Caco-2 (cell line): ENCODE measurements at regions not wholly inside any gene's neighbourhood (a gene's known extent, or its start where the extent isn't known, plus 50 kb on each side); places are given as distances from the start of the nearest gene placed in this dataset.

Source experiments
- BruUV-seq: library from RNA; stranded (reverse); fragments of 400-500 nt; replicated peaks from 2 replicates; lab custom pipeline; 2021; lab: Mats Ljungman, UMichigan
- CTCF ChIA-PET: fragments of 300-600 bp; sonication (Branson Sonifier 250); formaldehyde crosslinking; loops from one replicate; lab custom pipeline; 2022; ENCODE audit warnings: antibody characterized with exemption; lab: Charles Lee
- POLR2A ChIA-PET: fragments of 300-600 bp; sonication (Branson Sonifier 250); formaldehyde crosslinking; loops from one replicate; lab custom pipeline; 2022; ENCODE audit warnings: antibody characterized with exemption; lab: Charles Lee
- DNase-seq, 2 experiments: peaks; one replicate each; pipeline versions ENCODE4 v3.0.0 to v3.0.0-alpha.2; 2020 to 2022
- H3K27me3 ChIP-seq: replicated peaks from 2 replicates; pipeline ENCODE4 v1.6.0; 2011; ENCODE audit warnings: low read length; ENCODE audit not compliant: control insufficient read depth, insufficient read depth
- H3K36me3 ChIP-seq: 2 replicates; pipeline ENCODE4 v1.5.1; 2011; ENCODE audit warnings: low read length; ENCODE audit not compliant: control insufficient read depth, insufficient read depth
- H3K4me1 ChIP-seq: fragments of 250-450 bp; sonication (Bioruptor Pico); 2 replicates; pipeline ENCODE4 v1.5.1; 2020; ENCODE audit warnings: mild to moderate bottlenecking
- H3K4me3 ChIP-seq: 2 replicates; pipeline ENCODE4 v1.5.1; 2011; ENCODE audit warnings: low read depth, mild to moderate bottlenecking, control low read depth, low read length
- H3K9me3 ChIP-seq: fragments of 250-450 bp; sonication (Bioruptor Pico); 2 replicates; pipeline ENCODE4 v1.5.1; 2020; ENCODE audit warnings: mild to moderate bottlenecking, moderate library complexity
- H3K27ac Mint-ChIP-seq: one replicate; pipeline ENCODE4 v1.8.0; 2022; ENCODE audit warnings: mixed read lengths; ENCODE audit not compliant: unreplicated experiment
- H3K27me3 Mint-ChIP-seq: one replicate; pipeline ENCODE4 v1.8.0; 2022; ENCODE audit warnings: mixed read lengths; ENCODE audit not compliant: insufficient read depth, unreplicated experiment
- H3K36me3 Mint-ChIP-seq: one replicate; pipeline ENCODE4 v1.8.0; 2022; ENCODE audit warnings: mild to moderate bottlenecking, mixed read lengths; ENCODE audit not compliant: insufficient read depth, unreplicated experiment
- H3K4me1 Mint-ChIP-seq: one replicate; pipeline ENCODE4 v1.8.0; 2022; ENCODE audit warnings: low read depth, mixed read lengths; ENCODE audit not compliant: unreplicated experiment
- H3K4me3 Mint-ChIP-seq: one replicate; pipeline ENCODE4 v1.8.0; 2022; ENCODE audit warnings: mild to moderate bottlenecking, moderate library complexity, mixed read lengths; ENCODE audit not compliant: unreplicated experiment
- H3K9me3 Mint-ChIP-seq: one replicate; pipeline ENCODE4 v1.8.0; 2022; ENCODE audit warnings: mixed read lengths; ENCODE audit not compliant: unreplicated experiment
- CTCF ChIP-seq, 2 experiments: fragments of 200-600 bp in 1 of 2; IDR thresholded peaks; 1 replicate in 1 of 2; 2 replicates in 1 of 2; pipeline versions ENCODE4 v1.5.1 to v1.8.0; 2011 to 2022; ENCODE audit warnings: antibody characterized with exemption in 1 of 2, control low read depth in 1 of 2, inconsistent platforms in 1 of 2, low read depth in 1 of 2, low read length in 1 of 2, mild to moderate bottlenecking in 1 of 2, moderate library complexity in 1 of 2; ENCODE audit not compliant: insufficient read depth in 1 of 2, severe bottlenecking in 1 of 2, unreplicated experiment in 1 of 2
- intact Hi-C: fragments of 100-400 bp; cut with micrococcal nuclease; formaldehyde crosslinking; loops from one replicate; pipeline ENCODE4 v1.10.0; 2022; ENCODE audit not compliant: unreplicated experiment

- Mint-ChIP-seq H3K9me3 (peaks cover 9% of the 10 kb centered on the region), H3K27ac (no peak overlapping the region), H3K4me3 (no peak overlapping the region), H3K27me3 (peaks cover 3% of the 10 kb centered on the region), H3K4me1 (no peaks in the 10 kb centered on the region), H3K36me3 (no peaks in the 10 kb centered on the region)
- no peak overlapping the region for H3K4me3 ChIP-seq
- POLR2A ChIA-PET = no interaction called here
- no peak for TF ChIP-seq CTCF (IDR thresholded peaks at IDR 0.05; ENCODE audit: insufficient read depth in 1 of 2, low read depth in 1 of 2, low read length in 1 of 2, severe bottlenecking in 1 of 2, unreplicated experiment in 1 of 2)
- no peaks in the 10 kb centered on the region for H3K4me1 ChIP-seq
- DNase-seq = no peak
- no peaks in the 10 kb centered on the region for H3K27me3 ChIP-seq
- no peaks in the 10 kb centered on the region for H3K9me3 ChIP-seq
- no peaks in the 10 kb centered on the region for H3K36me3 ChIP-seq
- CTCF ChIA-PET = no interaction called here
- intact Hi-C loops = no loop called here
- no TSS peak for BruUV-seq
Measured at GRCh38 chr6:40106840-40107239, 172.6 kb upstream of the MOCS1 start.

GRCh38 chr6:40098774-40099173 lies 164.5 kb upstream of the MOCS1 start:
- TF ChIP-seq CTCF (IDR thresholded peaks at IDR 0.05; ENCODE audit: insufficient read depth in 1 of 2, low read depth in 1 of 2, low read length in 1 of 2, severe bottlenecking in 1 of 2, unreplicated experiment in 1 of 2) = no peak
- H3K9me3 ChIP-seq = no peaks in the 10 kb centered on the region
- POLR2A ChIA-PET = no interaction called here

GRCh38 chr6:40097590-40097989 lies 163.3 kb upstream of the MOCS1 start:
- no peak for DNase-seq
- H3K27me3 ChIP-seq = no peaks in the 10 kb centered on the region
- no TSS peak for BruUV-seq
- Mint-ChIP-seq H3K9me3 (no peaks in the 10 kb centered on the region), H3K36me3 (no peaks in the 10 kb centered on the region), H3K4me1 (no peaks in the 10 kb centered on the region), H3K27ac (no peak overlapping the region), H3K27me3 (peaks cover 2% of the 10 kb centered on the region), H3K4me3 (no peak overlapping the region)
- no peak overlapping the region for H3K4me3 ChIP-seq
- no peaks in the 10 kb centered on the region for H3K36me3 ChIP-seq
- ChIA-PET CTCF (no interaction called here), POLR2A (no interaction called here)
- no peak for TF ChIP-seq CTCF (IDR thresholded peaks at IDR 0.05; ENCODE audit: insufficient read depth in 1 of 2, low read depth in 1 of 2, low read length in 1 of 2, severe bottlenecking in 1 of 2, unreplicated experiment in 1 of 2)
- H3K9me3 ChIP-seq = no peaks in the 10 kb centered on the region
- H3K4me1 ChIP-seq = no peaks in the 10 kb centered on the region
- intact Hi-C loops = no loop called here

More at GRCh38 chr6:40098774-40099173, 164.5 kb upstream of the MOCS1 start:
- intact Hi-C loops = no loop called here
- no peak for DNase-seq
- CTCF ChIA-PET = no interaction called here
- Mint-ChIP-seq H3K27ac (no peak overlapping the region), H3K27me3 (peaks cover 2% of the 10 kb centered on the region), H3K4me3 (no peak overlapping the region), H3K9me3 (no peaks in the 10 kb centered on the region), H3K4me1 (no peaks in the 10 kb centered on the region), H3K36me3 (no peaks in the 10 kb centered on the region)
- H3K4me3 ChIP-seq = no peak overlapping the region
- H3K27me3 ChIP-seq = no peaks in the 10 kb centered on the region
- H3K36me3 ChIP-seq = no peaks in the 10 kb centered on the region
- no peaks in the 10 kb centered on the region for H3K4me1 ChIP-seq
- BruUV-seq = no TSS peak
